Fibroblast of skin of left biceps (primary cell): ENCODE measurements at regions not wholly inside any gene's neighbourhood (a gene's known extent, or its start where the extent isn't known, plus 50 kb on each side); places are given as distances from the start of the nearest gene placed in this dataset.

ENCODE experiments used
- DNase-seq, 2 experiments: peaks; one replicate each; pipeline ENCODE4 v3.0.0-alpha.2; 2013; ENCODE audit warnings: low read depth in 2 of 2

GRCh38 chr1:189816558-189816957 lies 661.1 kb downstream of the BRINP3 start:
- no peak for DNase-seq

- no peak for DNase-seq
These were observed 657.9 kb downstream of the BRINP3 start for GRCh38 chr1:189819751-189820150.

- no peak for DNase-seq
These were observed 655.8 kb downstream of the BRINP3 start for GRCh38 chr1:189821833-189822232.

- DNase-seq = no peak
These were observed 642.9 kb downstream of the BRINP3 start for GRCh38 chr1:189834813-189835212.

- no peak for DNase-seq
These were observed 630.1 kb downstream of the BRINP3 start for GRCh38 chr1:189847613-189848012.

- no peak for DNase-seq
These were observed 625.8 kb downstream of the BRINP3 start for GRCh38 chr1:189851806-189852367.

- DNase-seq = no peak
These were observed 618.2 kb downstream of the BRINP3 start for GRCh38 chr1:189859385-189859977.

GRCh38 chr1:189866606-189867005 lies 611.1 kb downstream of the BRINP3 start:
- no peak for DNase-seq

- no peak for DNase-seq
These were observed 609.6 kb downstream of the BRINP3 start for GRCh38 chr1:189868021-189868420.

- DNase-seq = no peak
These were observed 602.8 kb downstream of the BRINP3 start for GRCh38 chr1:189874715-189875435.

GRCh38 chr1:189880135-189880534 lies 597.5 kb downstream of the BRINP3 start:
- DNase-seq = no peak

- DNase-seq = no peak
These were observed 577.8 kb downstream of the BRINP3 start for GRCh38 chr1:189899686-189900425.

GRCh38 chr1:189904509-189904908 lies 573.2 kb downstream of the BRINP3 start:
- DNase-seq = no peak

GRCh38 chr1:189908113-189908512 lies 569.6 kb downstream of the BRINP3 start:
- DNase-seq = no peak

- no peak for DNase-seq
These were observed 556.1 kb downstream of the BRINP3 start for GRCh38 chr1:189921613-189922012.

GRCh38 chr1:189927641-189928040 lies 550.0 kb downstream of the BRINP3 start:
- DNase-seq = no peak

- DNase-seq = no peak
These were observed 548.1 kb downstream of the BRINP3 start for GRCh38 chr1:189929501-189930099.

- DNase-seq = no peak
These were observed 540.8 kb downstream of the BRINP3 start for GRCh38 chr1:189936861-189937260.

GRCh38 chr1:189939967-189940366 lies 537.7 kb downstream of the BRINP3 start:
- DNase-seq = peak; percentile 1

- no peak for DNase-seq
These were observed 535.7 kb downstream of the BRINP3 start for GRCh38 chr1:189941922-189942321.

- DNase-seq = no peak
These were observed 518.9 kb downstream of the BRINP3 start for GRCh38 chr1:189958756-189959155.

- DNase-seq = no peak
These were observed 516.9 kb downstream of the BRINP3 start for GRCh38 chr1:189960769-189961168.
